ENCODE measurements at regions not wholly inside any gene's neighbourhood (a gene's known extent, or its start where the extent isn't known, plus 50 kb on each side); places are given as distances from the start of the nearest gene placed in this dataset.
"Not testable (repeated sequence)": the region's sequence is repeated elsewhere in the genome, so short reads cannot be mapped to it uniquely, and the experiment has no call there.

DNA sequence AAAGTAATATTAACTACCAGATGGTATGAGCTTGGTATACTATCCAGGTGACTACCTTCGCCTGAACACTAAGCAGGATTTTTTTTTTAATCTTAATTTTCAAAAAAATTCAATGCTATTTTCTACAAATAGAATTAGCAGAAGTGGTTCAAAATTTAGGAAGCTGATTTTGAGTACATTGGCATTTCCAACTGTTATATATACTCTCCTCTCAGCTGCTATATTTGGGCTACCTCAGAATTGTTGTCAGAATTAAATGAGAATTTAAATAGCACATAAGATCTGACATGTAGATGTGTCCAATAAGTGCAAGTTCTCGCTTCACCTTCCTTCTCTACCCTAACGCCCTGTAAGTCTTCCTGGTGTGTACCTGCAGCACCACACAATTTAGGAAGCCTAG is 83.1 kb downstream of the DUSP6 start:
- H3K36me3 ChIP-seq (ENCODE audit: control insufficient read depth in 2 of 2, insufficient read depth in 2 of 2, low read length in 2 of 2) = no peaks in the 10 kb centered on the region
- peaks cover 0 to 4% of the 10 kb centered on the region in 2 donors for H3K9me3 ChIP-seq (ENCODE audit: control insufficient read depth in 2 of 2, low read length in 2 of 2)
- H3K4me1 ChIP-seq (ENCODE audit: control insufficient read depth, insufficient read depth, low read length) = no peaks in the 10 kb centered on the region
- H3K9ac ChIP-seq (ENCODE audit: low read length in 2 of 2) = no peak overlapping the region
- no peaks in the 10 kb centered on the region for H3K27me3 ChIP-seq (ENCODE audit: control insufficient read depth in 1 of 2, insufficient read depth in 2 of 2, low read length in 2 of 2)
- H3K27ac ChIP-seq (ENCODE audit: low read length) = no peak overlapping the region
- H3K4me3 ChIP-seq (ENCODE audit: low read length in 2 of 2) = no peak overlapping the region

DNA sequence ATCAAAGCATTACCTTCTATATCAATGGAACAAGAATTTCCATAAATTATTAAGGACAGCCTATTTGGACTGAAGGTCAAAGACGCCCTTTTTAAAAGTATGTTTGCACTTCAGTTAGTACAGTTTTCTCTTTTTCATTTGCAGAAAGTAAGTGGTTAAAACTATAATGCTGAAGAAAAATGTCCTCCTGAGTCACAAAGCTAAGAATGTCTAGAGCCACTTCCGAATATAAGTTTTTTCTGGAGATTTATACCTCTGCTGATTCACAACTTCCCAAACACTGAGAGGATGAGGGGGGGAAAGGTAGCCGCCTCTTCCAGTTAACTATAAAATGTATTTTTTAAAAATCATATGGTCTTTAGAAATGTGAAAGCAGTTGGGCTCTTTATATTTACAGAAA is 84.9 kb downstream of the DUSP6 start:
- Histone ChIP-seq H3K27me3 (ENCODE audit: control insufficient read depth in 1 of 2, insufficient read depth in 2 of 2, low read length in 2 of 2) (no peaks in the 10 kb centered on the region), H3K9me3 (ENCODE audit: control insufficient read depth in 2 of 2, low read length in 2 of 2) (peaks cover 0 to 4% of the 10 kb centered on the region in 2 donors)

DNA sequence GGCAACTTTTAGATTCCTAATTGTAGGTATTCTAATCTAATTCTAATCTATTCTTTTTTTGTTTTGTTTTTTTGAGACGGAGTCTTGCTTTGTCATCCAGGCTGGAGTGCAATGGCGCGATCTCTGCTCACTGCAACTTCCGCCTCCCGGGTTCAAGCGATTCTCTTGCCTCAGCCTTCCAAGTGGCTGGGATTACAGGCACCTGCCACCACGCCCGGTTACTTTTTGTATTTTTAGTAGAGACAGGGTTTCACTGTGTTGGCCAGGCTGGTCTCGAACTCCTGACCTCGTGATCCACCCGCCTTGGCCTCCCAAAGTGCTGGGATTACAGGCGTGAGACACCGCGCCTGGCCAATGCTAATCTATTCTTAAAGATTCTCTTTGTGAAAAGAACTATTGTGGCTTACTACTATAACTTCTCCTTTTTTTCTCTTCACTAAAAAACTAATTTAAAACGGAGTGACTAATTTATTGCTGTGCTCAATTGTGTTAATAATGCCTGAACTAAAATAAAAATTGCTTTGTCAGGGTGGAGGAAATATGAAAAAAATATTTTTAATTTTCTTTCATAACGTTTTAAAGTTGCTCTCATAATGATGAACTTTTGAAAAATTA is 85.6 kb downstream of the DUSP6 start:
- not testable (repeated sequence) for H3K27ac ChIP-seq (ENCODE audit: low read length); H3K9me3 ChIP-seq (ENCODE audit: control insufficient read depth in 2 of 2, low read length in 2 of 2); H3K36me3 ChIP-seq (ENCODE audit: control insufficient read depth in 2 of 2, insufficient read depth in 2 of 2, low read length in 2 of 2); H3K9ac ChIP-seq (ENCODE audit: low read length in 2 of 2); H3K4me1 ChIP-seq (ENCODE audit: control insufficient read depth, insufficient read depth, low read length); H3K27me3 ChIP-seq (ENCODE audit: control insufficient read depth in 1 of 2, insufficient read depth in 2 of 2, low read length in 2 of 2); H3K4me3 ChIP-seq (ENCODE audit: low read length in 2 of 2)

More for the DNA sequence above, 84.9 kb downstream of the DUSP6 start:
- Histone ChIP-seq H3K36me3 (ENCODE audit: control insufficient read depth in 2 of 2, insufficient read depth in 2 of 2, low read length in 2 of 2) (no peaks in the 10 kb centered on the region), H3K9ac (ENCODE audit: low read length in 2 of 2) (no peak overlapping the region), H3K27ac (ENCODE audit: low read length) (no peak overlapping the region), H3K4me3 (ENCODE audit: low read length in 2 of 2) (no peak overlapping the region), H3K4me1 (ENCODE audit: control insufficient read depth, insufficient read depth, low read length) (no peaks in the 10 kb centered on the region)

- no peak overlapping the region for H3K4me3 ChIP-seq (ENCODE audit: low read length in 2 of 2)
- peaks cover 4% of the 10 kb centered on the region for H3K4me1 ChIP-seq (ENCODE audit: control insufficient read depth, insufficient read depth, low read length)
- no peak overlapping the region for H3K9ac ChIP-seq (ENCODE audit: low read length in 2 of 2)
- no peak overlapping the region for H3K27ac ChIP-seq (ENCODE audit: low read length)
- no peaks in the 10 kb centered on the region for H3K9me3 ChIP-seq (ENCODE audit: control insufficient read depth in 2 of 2, low read length in 2 of 2)
- no peaks in the 10 kb centered on the region for H3K27me3 ChIP-seq (ENCODE audit: control insufficient read depth in 1 of 2, insufficient read depth in 2 of 2, low read length in 2 of 2)
- no peaks in the 10 kb centered on the region for H3K36me3 ChIP-seq (ENCODE audit: control insufficient read depth in 2 of 2, insufficient read depth in 2 of 2, low read length in 2 of 2)
These were observed 87.5 kb downstream of the DUSP6 start for GRCh38 chr12:89264837-89265236.

DNA sequence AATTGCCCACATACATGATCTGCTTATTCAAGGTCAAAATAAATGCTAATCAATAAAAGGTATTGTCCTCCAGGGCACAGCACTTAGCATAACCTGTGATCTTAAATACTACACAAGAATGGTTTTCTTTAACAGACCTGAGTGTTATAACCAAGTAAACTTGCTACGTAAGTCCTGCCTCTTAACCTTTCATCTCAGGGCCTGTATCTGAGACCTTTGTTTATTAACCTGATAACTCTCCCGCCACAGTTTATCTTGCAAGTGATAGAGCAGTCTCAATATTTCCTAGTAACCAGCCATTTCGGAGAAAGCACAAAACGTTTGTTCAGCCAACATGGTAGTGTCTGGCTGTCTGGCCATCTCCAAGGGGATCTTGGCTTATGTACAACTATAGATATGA is 88.4 kb downstream of the DUSP6 start:
- no peaks in the 10 kb centered on the region for H3K27me3 ChIP-seq (ENCODE audit: control insufficient read depth in 1 of 2, insufficient read depth in 2 of 2, low read length in 2 of 2)
- H3K9me3 ChIP-seq (ENCODE audit: control insufficient read depth in 2 of 2, low read length in 2 of 2) = no peaks in the 10 kb centered on the region
- no peak overlapping the region for H3K9ac ChIP-seq (ENCODE audit: low read length in 2 of 2)
- H3K36me3 ChIP-seq (ENCODE audit: control insufficient read depth in 2 of 2, insufficient read depth in 2 of 2, low read length in 2 of 2) = no peaks in the 10 kb centered on the region
- H3K4me3 ChIP-seq (ENCODE audit: low read length in 2 of 2) = no peak overlapping the region
- peaks cover 4% of the 10 kb centered on the region for H3K4me1 ChIP-seq (ENCODE audit: control insufficient read depth, insufficient read depth, low read length)
- no peak overlapping the region for H3K27ac ChIP-seq (ENCODE audit: low read length)

DNA sequence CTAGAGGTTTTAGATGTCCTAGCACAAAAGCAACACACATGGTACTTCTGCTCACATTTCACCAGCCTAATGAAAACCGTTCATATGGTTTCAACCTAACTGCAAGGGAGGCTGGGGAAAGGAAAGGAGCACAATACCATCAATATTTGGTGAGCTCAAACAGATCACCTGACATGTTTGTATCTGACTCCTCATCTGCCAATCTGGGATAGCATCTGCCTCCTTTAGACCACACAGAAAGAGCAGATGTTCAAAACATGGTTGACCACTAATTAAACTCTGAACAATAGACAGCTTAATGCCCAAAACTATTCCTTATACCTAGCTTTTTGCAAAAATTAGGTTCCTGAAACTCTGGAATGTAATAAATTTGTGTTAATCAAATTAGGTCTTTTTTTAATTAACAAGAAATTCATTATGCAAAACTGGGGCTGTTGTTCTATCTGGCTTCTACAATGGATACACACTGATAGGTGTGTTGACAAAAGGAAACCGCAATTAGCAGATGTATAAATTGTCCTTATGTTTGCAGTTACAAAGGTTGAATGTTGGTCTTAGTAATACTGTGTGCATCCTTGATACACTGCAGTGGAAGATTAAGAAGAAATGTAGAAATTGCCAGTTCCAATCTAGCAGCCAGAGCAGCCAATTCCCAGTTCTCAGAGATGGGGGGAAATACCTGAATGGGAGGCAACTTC is 89.3 kb downstream of the DUSP6 start:
- H3K4me1 ChIP-seq (ENCODE audit: control insufficient read depth, insufficient read depth, low read length) = peaks cover 4% of the 10 kb centered on the region
- H3K9ac ChIP-seq (ENCODE audit: low read length in 2 of 2) = no peak overlapping the region
- H3K27me3 ChIP-seq (ENCODE audit: control insufficient read depth in 1 of 2, insufficient read depth in 2 of 2, low read length in 2 of 2) = no peaks in the 10 kb centered on the region
- H3K4me3 ChIP-seq (ENCODE audit: low read length in 2 of 2) = no peak overlapping the region
- no peaks in the 10 kb centered on the region for H3K9me3 ChIP-seq (ENCODE audit: control insufficient read depth in 2 of 2, low read length in 2 of 2)
- no peak overlapping the region for H3K27ac ChIP-seq (ENCODE audit: low read length)
- H3K36me3 ChIP-seq (ENCODE audit: control insufficient read depth in 2 of 2, insufficient read depth in 2 of 2, low read length in 2 of 2) = no peaks in the 10 kb centered on the region

DNA sequence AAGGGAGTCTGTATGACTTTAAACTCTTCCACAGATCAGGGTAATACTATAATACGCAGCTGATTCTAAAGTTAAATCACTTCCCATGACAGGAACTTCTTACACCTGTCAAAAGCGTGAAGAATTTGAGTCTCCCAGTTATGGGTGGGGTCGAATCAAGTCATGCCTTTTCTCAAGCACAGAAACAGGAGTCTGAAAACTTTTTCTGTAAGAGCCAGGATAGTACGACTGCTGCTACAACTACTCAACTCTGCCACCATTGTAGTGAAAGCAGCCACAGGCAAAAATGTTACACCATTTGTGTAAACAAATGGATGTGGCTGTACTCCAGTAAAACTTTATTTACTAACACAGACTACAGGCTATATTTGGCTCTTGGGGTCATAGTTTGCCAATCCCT is 90.3 kb downstream of the DUSP6 start:
- Histone ChIP-seq H3K4me1 (ENCODE audit: control insufficient read depth, insufficient read depth, low read length) (peaks cover 4% of the 10 kb centered on the region), H3K9ac (ENCODE audit: low read length in 2 of 2) (no peak overlapping the region), H3K9me3 (ENCODE audit: control insufficient read depth in 2 of 2, low read length in 2 of 2) (no peaks in the 10 kb centered on the region), H3K27ac (ENCODE audit: low read length) (no peak overlapping the region), H3K27me3 (ENCODE audit: control insufficient read depth in 1 of 2, insufficient read depth in 2 of 2, low read length in 2 of 2) (no peaks in the 10 kb centered on the region), H3K4me3 (ENCODE audit: low read length in 2 of 2) (no peak overlapping the region), H3K36me3 (ENCODE audit: control insufficient read depth in 2 of 2, insufficient read depth in 2 of 2, low read length in 2 of 2) (no peaks in the 10 kb centered on the region)

DNA sequence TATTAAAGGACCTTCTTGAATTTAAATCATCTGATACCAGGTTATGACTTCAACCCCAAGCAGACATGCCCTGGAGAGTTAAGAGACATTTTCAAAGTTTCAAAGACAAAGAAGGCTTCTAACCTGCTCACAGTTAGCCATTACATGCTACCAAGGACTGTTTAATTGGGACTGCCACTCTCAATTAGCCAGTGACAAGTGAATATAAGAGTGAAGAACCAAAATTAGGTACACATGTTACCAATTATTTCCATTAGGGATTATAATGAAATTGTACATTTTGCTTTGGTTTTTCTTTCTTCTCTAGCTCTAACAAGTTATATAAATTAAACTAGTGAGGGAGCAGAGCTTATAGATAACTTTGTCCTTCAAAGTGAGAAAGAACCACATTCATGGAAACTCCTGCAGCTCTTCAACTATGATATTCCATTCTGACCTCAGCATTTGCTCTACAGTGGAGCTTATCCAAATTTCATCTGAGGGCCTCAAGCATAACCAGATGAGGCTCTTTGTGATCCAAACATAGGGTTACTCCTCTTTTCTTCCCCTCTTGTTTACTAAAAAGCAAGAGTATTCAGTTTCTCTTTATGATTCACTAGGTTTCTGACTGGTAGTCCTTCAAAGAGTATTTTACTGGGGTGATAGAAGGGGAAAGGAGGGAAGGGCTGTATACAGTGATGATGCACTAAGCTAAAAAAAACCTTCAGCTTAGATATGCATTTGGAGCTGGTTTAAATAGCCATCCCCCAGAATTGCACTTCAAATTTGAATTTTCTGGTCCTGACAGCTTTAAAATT is 91.3 kb downstream of the DUSP6 start:
- Histone ChIP-seq H3K9ac (ENCODE audit: low read length in 2 of 2) (no peak overlapping the region), H3K9me3 (ENCODE audit: control insufficient read depth in 2 of 2, low read length in 2 of 2) (no peaks in the 10 kb centered on the region), H3K4me1 (ENCODE audit: control insufficient read depth, insufficient read depth, low read length) (peaks cover 4% of the 10 kb centered on the region), H3K36me3 (ENCODE audit: control insufficient read depth in 2 of 2, insufficient read depth in 2 of 2, low read length in 2 of 2) (no peaks in the 10 kb centered on the region), H3K27me3 (ENCODE audit: control insufficient read depth in 1 of 2, insufficient read depth in 2 of 2, low read length in 2 of 2) (no peaks in the 10 kb centered on the region), H3K4me3 (ENCODE audit: low read length in 2 of 2) (no peak overlapping the region), H3K27ac (ENCODE audit: low read length) (no peak overlapping the region)

GRCh38 chr12:89259821-89260220 is 92.5 kb downstream of the DUSP6 start:
- Histone ChIP-seq H3K27me3 (ENCODE audit: control insufficient read depth in 1 of 2, insufficient read depth in 2 of 2, low read length in 2 of 2) (no peaks in the 10 kb centered on the region), H3K36me3 (ENCODE audit: control insufficient read depth in 2 of 2, insufficient read depth in 2 of 2, low read length in 2 of 2) (no peaks in the 10 kb centered on the region), H3K27ac (ENCODE audit: low read length) (no peak overlapping the region), H3K4me3 (ENCODE audit: low read length in 2 of 2) (no peak overlapping the region), H3K4me1 (ENCODE audit: control insufficient read depth, insufficient read depth, low read length) (peaks cover 4% of the 10 kb centered on the region), H3K9me3 (ENCODE audit: control insufficient read depth in 2 of 2, low read length in 2 of 2) (no peaks in the 10 kb centered on the region), H3K9ac (ENCODE audit: low read length in 2 of 2) (no peak overlapping the region)

GRCh38 chr12:89258240-89258969 is 93.9 kb downstream of the DUSP6 start:
- Histone ChIP-seq H3K4me3 (ENCODE audit: low read length in 2 of 2) (no peak overlapping the region), H3K9ac (ENCODE audit: low read length in 2 of 2) (no peak overlapping the region), H3K36me3 (ENCODE audit: control insufficient read depth in 2 of 2, insufficient read depth in 2 of 2, low read length in 2 of 2) (no peaks in the 10 kb centered on the region), H3K27me3 (ENCODE audit: control insufficient read depth in 1 of 2, insufficient read depth in 2 of 2, low read length in 2 of 2) (no peaks in the 10 kb centered on the region), H3K27ac (ENCODE audit: low read length) (no peak overlapping the region), H3K9me3 (ENCODE audit: control insufficient read depth in 2 of 2, low read length in 2 of 2) (no peaks in the 10 kb centered on the region), H3K4me1 (ENCODE audit: control insufficient read depth, insufficient read depth, low read length) (peaks cover 4% of the 10 kb centered on the region)
